HepG2 (cell line): ENCODE measurements at regions not wholly inside any gene's neighbourhood (a gene's known extent, or its start where the extent isn't known, plus 50 kb on each side); places are given as distances from the start of the nearest gene placed in this dataset.
"Not testable (repeated sequence)": the region's sequence is repeated elsewhere in the genome, so short reads cannot be mapped to it uniquely, and the experiment has no call there.

ENCODE experiments used
- ATAC-seq: fragments of 200-7000 bp; cut with Tn5 transposase; 3 replicates; pipeline ENCODE4 v1.9.1; 2020; ENCODE audit warnings: mild to moderate bottlenecking, moderate library complexity
- BruUV-seq: library from RNA; stranded (reverse); fragments of 400-500 nt; replicated peaks from 2 replicates; lab custom pipeline; 2021; lab: Mats Ljungman, UMichigan
- CTCF ChIA-PET: fragments of 300-600 bp; formaldehyde crosslinking; extraction: SDS; loops from one replicate; lab custom pipeline; 2021; ENCODE audit warnings: low total read pairs, inconsistent platforms, low intra/inter-chr PET ratio; lab: Yijun Ruan, JAX
- POLR2A ChIA-PET: fragments of 350-600 bp; sonication (Branson Sonifier 250); formaldehyde crosslinking; loops from one replicate; lab custom pipeline; 2020; ENCODE audit warnings: antibody characterized with exemption, inconsistent platforms; lab: Yijun Ruan, JAX
- DNase-seq: peaks from one replicate; pipeline ENCODE4 v3.0.0-alpha.2; 2015; ENCODE audit warnings: low spot score
- FAIRE-seq: peaks from 3 replicates; lab custom pipeline; 2011; peaks lifted over from hg19 to GRCh38; lab: Jason Lieb, UNC
- H2AFZ ChIP-seq: one replicate; pipeline ENCODE4 v1.6.1; 2011; ENCODE audit warnings: low read length, inconsistent platforms
- H3K27ac ChIP-seq: fragments of 300-600 bp; 3 replicates; pipeline ENCODE4 v1.8.0; 2011; ENCODE audit warnings: mixed run types, mild to moderate bottlenecking, mixed read lengths, low read length, inconsistent platforms; ENCODE audit not compliant: insufficient read depth; ENCODE audit errors: extremely low read length
- H3K27me3 ChIP-seq, 2 experiments: fragments of 200-600 bp in 1 of 2; 2 replicates in 1 of 2; 3 replicates in 1 of 2; pipeline versions ENCODE4 v1.6.0 to v1.8.0; 2011; ENCODE audit warnings: low read length in 2 of 2, mild to moderate bottlenecking in 2 of 2, moderate library complexity in 2 of 2, inconsistent platforms in 1 of 2; ENCODE audit not compliant: insufficient read depth in 2 of 2, control insufficient read depth in 1 of 2
- H3K36me3 ChIP-seq, 2 experiments: fragments of 200-600 bp in 1 of 2; replicated peaks in 1 of 2; 2 replicates in 1 of 2; 3 replicates in 1 of 2; pipeline versions ENCODE4 v1.5.1 to v1.8.0; 2011; ENCODE audit warnings: low read length in 2 of 2, inconsistent platforms in 1 of 2; ENCODE audit not compliant: insufficient read depth in 2 of 2, control insufficient read depth in 1 of 2
- H3K4me1 ChIP-seq: 2 replicates; pipeline ENCODE4 v1.5.1; 2012; ENCODE audit warnings: low read length, inconsistent platforms; ENCODE audit not compliant: insufficient read depth
- H3K4me2 ChIP-seq: 2 replicates; pipeline ENCODE4 v1.6.0; 2011; ENCODE audit warnings: low read depth, low read length, inconsistent platforms
- H3K4me3 ChIP-seq, 3 experiments: fragments of 200-600 bp in 1 of 3; sonication (generic), shearing (Covaris generic) in 1 of 3; replicated peaks in 1 of 3; 2 replicates each; pipeline ENCODE4 v1.5.1; 2011 to 2016; ENCODE audit warnings: low read length in 3 of 3, inconsistent platforms in 2 of 3, low read depth in 2 of 3, mild to moderate bottlenecking in 2 of 3, control low read depth in 1 of 3, mixed read lengths in 1 of 3; ENCODE audit not compliant: insufficient read depth in 1 of 3
- H3K79me2 ChIP-seq: one replicate; pipeline ENCODE4 v1.6.1; 2011; ENCODE audit warnings: low read length, inconsistent platforms; ENCODE audit not compliant: insufficient read depth
- H3K9ac ChIP-seq: 2 replicates; pipeline ENCODE4 v1.6.0; 2011; ENCODE audit warnings: mild to moderate bottlenecking, low read depth, low read length, inconsistent platforms; ENCODE audit not compliant: insufficient read depth
- H3K9me3 ChIP-seq: 2 replicates; pipeline ENCODE4 v1.5.1; 2012; ENCODE audit warnings: mild to moderate bottlenecking, low read length
- H4K20me1 ChIP-seq: 2 replicates; pipeline ENCODE4 v1.6.0; 2011; ENCODE audit warnings: inconsistent platforms, mild to moderate bottlenecking, low read length, moderate library complexity; ENCODE audit not compliant: insufficient read depth
- WGBS: methylation state at CpG from one replicate; pipeline ENCODE4 v1.1.6; 2017; ENCODE audit warnings: low lambda C conversion rate; 5-methylcytosine and 5-hydroxymethylcytosine counted together
- in situ Hi-C: cut with HindIII; loops from 2 replicates; pipeline ENCODE4 v1.10.0; 2017; ENCODE audit warnings: low pct_unique_long_range_greater_than_20kb; ENCODE audit not compliant: extremely low pct_ligation_motif_present
- intact Hi-C: fragments of 100-400 bp; cut with micrococcal nuclease; formaldehyde crosslinking; loops from one replicate; pipeline ENCODE4 v1.10.0; 2022; ENCODE audit not compliant: unreplicated experiment

- H4K20me1 ChIP-seq, H3K36me3 ChIP-seq, H3K4me2 ChIP-seq, H3K4me1 ChIP-seq, H3K4me3 ChIP-seq, H3K9me3 ChIP-seq, H3K27me3 ChIP-seq, POLR2A ChIA-PET, FAIRE-seq, H3K9ac ChIP-seq, H3K79me2 ChIP-seq, intact Hi-C loops, CTCF ChIA-PET, in situ Hi-C loops, H3K27ac ChIP-seq, DNase-seq, ATAC-seq, H2AFZ ChIP-seq, BruUV-seq: not testable (repeated sequence)
- WGBS, result no CpG with 5 or more reads among the region's 1 CpG
Observed at GRCh38 chr9:42414865-42415264, 231.4 kb downstream of the SPATA31A6 start.

DNA sequence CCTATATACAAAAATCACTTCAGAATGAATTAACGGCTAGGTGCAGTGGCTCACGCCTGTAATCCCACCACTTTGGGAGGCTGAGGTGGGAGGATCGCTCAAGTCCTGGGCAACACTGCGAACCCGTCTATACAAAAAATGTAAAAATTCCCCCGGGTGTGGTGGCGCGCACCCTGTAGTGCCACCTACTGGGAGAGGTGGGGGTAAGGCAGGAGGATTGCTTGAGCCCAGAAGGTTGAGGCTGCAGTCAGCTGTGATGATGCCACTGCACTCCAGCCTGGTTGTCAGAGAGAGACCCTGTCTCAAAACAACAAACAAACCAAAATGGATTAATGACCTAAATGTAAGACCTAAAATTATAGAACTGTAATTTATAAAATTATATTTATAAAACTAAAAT, 236.2 kb downstream of the SPATA31A6 start:
- in situ Hi-C loops, H4K20me1 ChIP-seq, BruUV-seq, H3K27me3 ChIP-seq, CTCF ChIA-PET, H3K36me3 ChIP-seq, intact Hi-C loops, H3K4me2 ChIP-seq, H3K79me2 ChIP-seq, POLR2A ChIA-PET, H3K9ac ChIP-seq, H2AFZ ChIP-seq, H3K27ac ChIP-seq, FAIRE-seq, H3K9me3 ChIP-seq, H3K4me3 ChIP-seq, DNase-seq, H3K4me1 ChIP-seq: not testable (repeated sequence)
- WGBS, result 20% methylated on average over 1 of the region's 8 CpGs
- peak; percentile 74 for ATAC-seq

- H3K4me1 ChIP-seq, H2AFZ ChIP-seq, FAIRE-seq, H3K79me2 ChIP-seq, H3K9ac ChIP-seq, intact Hi-C loops, POLR2A ChIA-PET, H3K36me3 ChIP-seq, H3K27me3 ChIP-seq, H3K9me3 ChIP-seq, DNase-seq, H4K20me1 ChIP-seq, ATAC-seq, H3K4me3 ChIP-seq, in situ Hi-C loops, H3K4me2 ChIP-seq, H3K27ac ChIP-seq, BruUV-seq, CTCF ChIA-PET: not testable (repeated sequence)
- WGBS, result 1% methylated on average over 2 of the region's 2 CpGs
Observed at GRCh38 chr9:42420324-42420723, 236.9 kb downstream of the SPATA31A6 start.

DNA sequence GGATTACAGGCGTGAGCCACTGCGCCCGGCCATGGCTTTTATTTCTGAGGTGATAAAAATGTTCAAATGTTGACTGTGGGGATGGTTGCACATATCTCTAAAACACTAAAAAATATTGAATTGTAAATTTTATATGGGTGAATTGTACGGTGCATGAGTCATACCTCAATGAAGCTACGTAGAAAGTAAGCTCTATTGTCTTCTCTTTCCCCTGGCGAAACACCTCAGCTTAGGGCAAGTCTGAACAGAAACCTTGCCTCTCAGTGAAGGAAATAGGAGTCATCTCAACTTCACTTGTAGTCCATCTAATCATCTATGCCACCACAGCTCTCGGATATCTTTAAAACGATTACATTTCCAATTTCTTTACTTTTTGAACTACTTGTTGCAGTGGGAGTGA, 238.2 kb downstream of the SPATA31A6 start:
- H3K27ac ChIP-seq, H3K4me3 ChIP-seq, ATAC-seq, CTCF ChIA-PET, H3K4me2 ChIP-seq, BruUV-seq, H3K4me1 ChIP-seq, H3K27me3 ChIP-seq, H3K9ac ChIP-seq, intact Hi-C loops, POLR2A ChIA-PET, in situ Hi-C loops, H3K36me3 ChIP-seq, H4K20me1 ChIP-seq, H3K9me3 ChIP-seq, FAIRE-seq, H2AFZ ChIP-seq, DNase-seq, H3K79me2 ChIP-seq: not testable (repeated sequence)
- 48% methylated on average over 5 of the region's 8 CpGs for WGBS
